ENCODE measurements at regions not wholly inside any gene's neighbourhood (a gene's known extent, or its start where the extent isn't known, plus 50 kb on each side); places are given as distances from the start of the nearest gene placed in this dataset.

DNA sequence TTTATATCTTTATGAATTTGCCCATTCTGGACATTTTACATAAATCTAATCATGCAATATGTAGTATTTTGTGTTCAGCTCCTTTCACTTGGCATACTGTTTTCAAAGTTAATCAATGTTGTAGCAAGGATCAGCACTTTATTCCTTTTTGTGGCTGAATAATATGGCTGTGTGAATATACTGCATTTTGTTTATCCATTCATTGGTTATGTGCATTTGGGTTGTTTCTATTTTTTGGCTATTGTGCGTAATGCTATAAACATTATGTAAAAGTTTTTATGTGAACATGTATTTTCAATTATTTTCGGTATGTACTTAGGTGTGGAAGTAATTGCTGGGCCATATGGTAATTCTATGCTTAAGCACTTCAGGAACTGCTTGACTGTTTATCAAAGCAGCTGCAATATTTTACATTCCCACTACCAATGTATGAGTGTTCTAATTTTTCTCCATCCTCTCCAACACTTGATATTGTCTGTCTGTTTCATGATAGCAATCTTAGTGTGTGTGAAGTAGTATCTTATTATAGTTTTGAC, 101.3 kb upstream of the P2RY1 start:
- no peaks in the 10 kb centered on the region for H3K9me3 Mint-ChIP-seq
- no peak overlapping the region for H3K4me3 Mint-ChIP-seq
- H3K27ac Mint-ChIP-seq: no peak overlapping the region
- no peaks in the 10 kb centered on the region for H3K4me1 Mint-ChIP-seq
- H3K27me3 Mint-ChIP-seq: peaks cover 5% of the 10 kb centered on the region
- H3K36me3 Mint-ChIP-seq: no peaks in the 10 kb centered on the region

DNA sequence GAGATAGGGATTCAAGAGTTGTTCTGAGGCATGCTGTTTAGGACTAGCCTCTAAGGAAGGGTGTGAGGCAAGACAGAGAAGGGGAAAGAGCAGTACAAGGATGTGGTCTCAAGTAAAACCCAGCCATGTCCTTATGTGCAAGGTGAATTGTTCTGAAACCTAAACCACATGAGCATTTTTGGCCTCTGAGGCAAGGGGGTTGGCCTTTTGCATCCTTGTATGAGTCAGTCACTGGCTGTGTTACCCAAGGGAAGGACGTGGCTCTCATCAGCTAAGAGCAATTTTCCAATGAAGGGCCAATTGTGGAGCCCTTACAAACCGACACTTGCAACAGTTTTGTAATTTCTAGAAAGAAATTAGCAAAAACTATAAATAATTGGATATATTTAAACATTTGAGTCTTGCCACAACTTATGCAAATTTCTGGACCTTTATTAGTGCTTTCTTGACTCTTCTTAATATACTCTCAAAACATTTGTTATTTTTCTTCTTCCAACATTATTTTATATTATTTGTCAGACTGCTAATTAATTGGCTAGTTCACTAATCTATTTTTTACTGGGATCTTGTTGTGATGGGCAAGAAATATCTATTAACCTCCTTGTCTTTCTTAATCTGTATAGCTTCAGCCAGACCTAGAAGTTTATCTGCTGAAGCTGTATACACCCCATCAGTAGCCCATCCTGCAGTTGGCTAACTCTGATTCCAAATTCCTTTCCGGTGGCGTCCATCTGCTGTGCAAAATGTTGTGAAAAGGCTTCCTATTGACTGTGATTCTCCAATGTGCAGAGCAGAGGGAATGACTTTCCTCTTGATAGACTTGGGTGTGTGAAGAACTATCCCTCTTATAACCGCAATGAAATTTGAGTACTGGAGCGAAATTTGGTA, 97.7 kb upstream of the P2RY1 start:
- Mint-ChIP-seq H3K27me3 (peaks cover 5% of the 10 kb centered on the region), H3K36me3 (no peaks in the 10 kb centered on the region), H3K27ac (peak overlapping the region; percentile 43), H3K4me1 (no peaks in the 10 kb centered on the region), H3K9me3 (no peaks in the 10 kb centered on the region), H3K4me3 (no peak overlapping the region)

DNA sequence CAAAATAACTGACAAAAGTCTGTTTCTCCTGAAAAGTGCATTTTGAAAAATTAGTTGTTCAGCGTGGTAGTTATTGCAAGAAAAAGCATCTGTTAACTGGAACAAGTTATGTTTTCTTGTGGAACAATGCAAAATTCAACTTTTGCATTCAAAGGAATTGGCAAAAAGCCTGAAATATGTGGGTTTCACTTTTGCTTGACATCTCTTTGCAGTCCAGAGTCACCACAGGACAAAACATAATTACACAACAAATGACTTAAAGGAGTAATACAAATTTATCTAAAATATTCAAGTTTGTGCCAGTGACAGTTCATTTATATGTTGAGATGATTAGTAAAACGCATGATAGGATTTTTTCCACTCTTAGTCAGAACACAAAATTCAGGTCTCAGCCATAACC, 96.3 kb upstream of the P2RY1 start:
- Mint-ChIP-seq H3K4me1 (no peaks in the 10 kb centered on the region), H3K9me3 (no peaks in the 10 kb centered on the region), H3K36me3 (no peaks in the 10 kb centered on the region), H3K27me3 (peaks cover 5% of the 10 kb centered on the region), H3K4me3 (no peak overlapping the region), H3K27ac (no peak overlapping the region)

DNA sequence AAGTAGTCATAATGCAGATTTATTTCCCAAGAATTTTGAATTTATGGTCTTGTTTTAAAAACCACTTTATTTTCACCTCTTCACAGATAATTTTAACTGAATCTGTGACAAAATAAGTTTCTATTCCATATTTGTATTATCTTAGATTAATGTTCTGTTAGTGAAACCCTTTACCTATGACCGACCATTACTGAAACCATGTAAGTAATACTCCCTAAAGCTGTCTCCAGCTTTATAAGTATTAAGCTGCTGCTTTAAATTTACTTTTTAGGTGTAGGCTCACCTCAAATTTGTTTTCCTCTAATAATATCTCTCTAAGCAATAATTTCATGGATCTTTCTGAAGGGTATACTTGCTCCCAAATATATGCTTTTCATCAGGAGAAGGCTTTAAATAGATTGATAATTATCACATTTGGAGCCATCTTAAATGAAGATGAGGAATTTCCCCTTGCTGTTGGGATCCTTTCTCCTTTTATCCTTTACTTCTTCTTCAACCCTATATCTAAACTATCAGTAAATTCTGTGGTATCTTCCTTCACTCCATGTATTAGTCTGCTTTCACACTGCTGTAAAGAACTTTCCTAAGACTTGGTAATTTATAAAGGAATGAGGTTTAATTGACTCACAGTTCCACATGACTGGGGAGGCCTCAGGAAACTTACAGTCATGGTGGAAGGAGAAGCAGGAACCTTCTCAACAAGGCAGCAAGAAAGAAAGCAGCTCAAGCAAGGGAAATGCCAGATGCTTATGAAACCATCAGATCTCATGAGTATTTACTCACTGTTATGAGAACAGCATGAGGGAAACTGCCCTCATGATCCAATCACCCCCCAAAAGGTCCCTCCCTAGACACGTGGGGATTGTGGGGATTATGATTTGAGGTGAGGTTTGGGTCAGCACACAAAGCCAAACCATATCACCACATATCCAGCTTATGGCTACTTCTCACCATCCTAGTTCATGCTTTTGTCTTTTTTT, 92.3 kb upstream of the P2RY1 start:
- H3K27me3 Mint-ChIP-seq: peaks cover 2% of the 10 kb centered on the region
- H3K36me3 Mint-ChIP-seq: no peaks in the 10 kb centered on the region
- H3K4me1 Mint-ChIP-seq: no peaks in the 10 kb centered on the region
- peaks cover 4% of the 10 kb centered on the region for H3K9me3 Mint-ChIP-seq
- H3K4me3 Mint-ChIP-seq: no peak overlapping the region
- no peak overlapping the region for H3K27ac Mint-ChIP-seq

DNA sequence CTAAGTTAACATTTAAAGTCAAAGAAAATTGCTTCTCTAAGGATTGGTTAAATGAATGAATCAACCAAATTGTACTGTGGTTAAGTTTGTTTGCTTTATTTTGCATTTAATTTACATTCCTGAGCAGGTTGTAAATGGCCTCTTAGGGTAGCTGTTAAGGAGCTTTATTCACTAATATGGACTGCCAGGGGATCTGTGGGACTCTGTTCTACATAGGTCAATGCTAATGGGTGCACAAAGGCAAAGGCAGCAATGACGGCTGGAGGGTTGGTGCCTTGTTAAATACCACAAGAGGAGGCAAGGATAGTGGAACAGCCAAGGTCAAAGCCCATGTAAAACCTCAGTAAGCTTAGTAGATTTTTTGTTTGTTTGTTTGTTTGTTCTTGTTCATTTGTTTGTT, 89.3 kb upstream of the P2RY1 start:
- Mint-ChIP-seq H3K27ac (no peak overlapping the region), H3K4me1 (no peaks in the 10 kb centered on the region), H3K27me3 (peaks cover 2% of the 10 kb centered on the region), H3K4me3 (no peak overlapping the region), H3K9me3 (peaks cover 14% of the 10 kb centered on the region), H3K36me3 (no peaks in the 10 kb centered on the region)

DNA sequence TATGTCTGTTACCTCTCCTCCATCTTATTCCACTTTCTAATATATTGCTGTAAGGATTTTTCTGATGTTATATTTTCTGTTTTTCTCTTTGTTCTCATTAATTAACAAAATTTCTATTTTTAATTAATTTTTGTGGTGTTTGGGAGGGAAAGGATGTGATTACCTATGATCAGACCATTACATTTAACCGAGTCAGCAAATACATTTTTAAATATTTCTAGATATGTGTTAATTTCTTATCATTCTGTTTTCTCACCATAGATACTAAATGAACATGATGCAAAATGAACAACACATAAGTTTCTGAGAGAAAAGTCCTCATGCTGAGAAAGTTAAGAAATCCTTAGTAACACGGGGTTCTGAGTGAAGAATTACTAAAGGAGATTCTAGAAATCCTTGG, 80.6 kb upstream of the P2RY1 start:
- H3K36me3 Mint-ChIP-seq: no peaks in the 10 kb centered on the region
- H3K4me1 Mint-ChIP-seq: no peaks in the 10 kb centered on the region
- no peak overlapping the region for H3K27ac Mint-ChIP-seq
- no peak overlapping the region for H3K4me3 Mint-ChIP-seq
- H3K9me3 Mint-ChIP-seq: no peaks in the 10 kb centered on the region
- H3K27me3 Mint-ChIP-seq: peaks cover 3% of the 10 kb centered on the region

DNA sequence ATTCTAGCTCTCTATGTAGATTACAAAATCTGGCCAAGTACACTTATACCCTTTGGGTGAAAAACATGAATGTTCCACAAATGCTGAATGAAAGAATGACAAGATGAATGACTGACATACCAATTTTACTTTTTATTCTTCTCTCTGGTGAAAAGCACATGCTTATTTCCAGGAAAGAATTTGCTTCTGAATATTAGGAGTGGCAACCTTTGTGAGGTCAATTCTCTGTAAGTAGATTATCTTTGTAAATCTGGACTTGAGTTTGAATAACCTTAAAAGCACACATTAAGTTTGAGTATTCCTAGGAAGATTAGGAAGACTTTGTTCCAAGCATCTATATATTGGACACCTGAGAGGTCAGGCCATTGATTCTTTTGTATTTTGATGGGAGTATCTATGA, 78.1 kb upstream of the P2RY1 start:
- Mint-ChIP-seq H3K36me3 (no peaks in the 10 kb centered on the region), H3K4me3 (no peak overlapping the region), H3K9me3 (no peaks in the 10 kb centered on the region), H3K27ac (no peak overlapping the region), H3K27me3 (no peaks in the 10 kb centered on the region), H3K4me1 (no peaks in the 10 kb centered on the region)

DNA sequence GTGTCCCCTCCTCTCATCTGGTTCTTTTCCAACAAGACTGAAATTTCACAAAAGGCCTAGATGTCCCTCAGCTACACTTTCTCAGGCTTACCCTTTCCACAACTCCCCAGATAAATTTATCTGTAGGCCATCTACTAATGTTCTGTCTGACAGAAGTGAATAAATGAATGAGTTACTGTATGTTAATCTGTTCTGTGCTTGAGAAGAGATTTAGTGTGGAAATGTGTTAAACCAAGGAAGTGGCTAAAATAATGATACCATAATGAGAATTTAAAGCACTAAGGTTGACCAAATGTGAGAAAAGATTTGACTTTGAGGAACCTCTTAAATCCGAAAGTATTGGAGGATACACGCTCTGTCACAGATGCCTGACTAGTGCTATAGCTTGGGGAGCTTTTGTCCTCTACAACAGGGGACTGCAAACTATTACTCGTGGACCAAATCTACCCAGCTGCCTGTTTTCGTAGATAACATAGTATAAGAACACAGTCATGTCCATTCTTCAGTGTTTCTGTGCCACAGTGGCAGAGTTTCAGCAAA, 74.8 kb upstream of the P2RY1 start:
- Mint-ChIP-seq H3K27ac (no peak overlapping the region), H3K27me3 (no peaks in the 10 kb centered on the region), H3K4me3 (no peak overlapping the region), H3K4me1 (no peaks in the 10 kb centered on the region), H3K36me3 (no peaks in the 10 kb centered on the region), H3K9me3 (peaks cover 6% of the 10 kb centered on the region)

DNA sequence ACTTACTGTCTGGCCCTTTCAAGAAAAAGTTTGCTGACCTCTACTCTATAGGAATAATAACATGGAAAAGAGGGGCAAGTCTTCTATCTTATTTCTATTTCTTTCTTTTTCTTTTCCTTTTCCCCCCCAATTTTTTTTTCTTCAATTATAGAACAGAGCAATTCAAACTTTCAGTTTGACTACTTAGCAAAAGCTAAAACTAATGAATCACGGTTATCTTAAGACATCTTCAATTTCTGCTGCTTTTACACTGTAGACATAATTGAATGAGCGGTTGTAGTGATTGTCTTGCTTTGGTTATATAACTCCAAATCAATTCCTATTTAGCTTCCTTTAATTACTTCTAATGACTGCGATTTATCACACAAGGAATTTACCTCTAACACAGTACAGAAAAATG, 74.3 kb upstream of the P2RY1 start:
- Mint-ChIP-seq H3K9me3 (peaks cover 10% of the 10 kb centered on the region), H3K27ac (no peak overlapping the region), H3K36me3 (no peaks in the 10 kb centered on the region), H3K4me1 (no peaks in the 10 kb centered on the region), H3K27me3 (no peaks in the 10 kb centered on the region), H3K4me3 (no peak overlapping the region)

DNA sequence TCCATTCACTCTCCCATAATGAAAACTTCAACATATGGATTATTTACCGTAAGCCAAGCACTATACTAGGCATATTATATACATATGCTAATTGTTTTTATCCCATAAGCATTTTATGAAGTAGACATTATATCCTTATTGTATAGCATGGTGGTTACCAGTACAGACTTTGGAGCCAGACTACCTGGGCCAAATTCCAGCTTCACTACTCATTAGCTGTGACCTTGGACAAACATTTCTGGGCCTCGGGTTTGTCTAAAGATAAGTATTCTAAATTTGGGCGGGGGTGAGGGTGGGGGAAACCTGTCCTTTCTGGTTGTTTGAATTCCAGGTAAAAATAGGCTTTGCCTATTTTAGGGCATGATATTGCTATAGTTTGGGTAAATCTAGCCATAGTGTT, 66.5 kb upstream of the P2RY1 start:
- no peak overlapping the region for H3K4me3 Mint-ChIP-seq
- H3K4me1 Mint-ChIP-seq: no peaks in the 10 kb centered on the region
- no peaks in the 10 kb centered on the region for H3K36me3 Mint-ChIP-seq
- H3K27me3 Mint-ChIP-seq: no peaks in the 10 kb centered on the region
- no peak overlapping the region for H3K27ac Mint-ChIP-seq
- peaks cover 10% of the 10 kb centered on the region for H3K9me3 Mint-ChIP-seq

DNA sequence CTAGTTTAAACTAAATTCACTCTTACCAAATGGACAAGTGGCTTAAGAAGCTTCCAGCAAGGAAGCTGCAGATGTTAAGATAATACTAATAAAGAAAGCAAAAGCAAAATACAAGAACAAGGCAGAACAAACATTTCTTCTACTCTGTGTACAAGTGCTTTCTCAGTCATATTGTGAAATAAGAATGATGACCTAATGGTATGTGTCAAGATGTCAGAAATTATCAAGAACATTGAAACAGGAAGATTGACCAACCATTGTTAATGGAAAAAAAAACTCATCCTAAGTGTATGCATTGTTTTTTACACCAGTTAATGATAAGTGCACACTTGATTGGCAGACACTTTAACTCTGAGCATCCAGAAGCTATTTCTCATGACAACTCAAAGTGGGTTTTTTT, 65.4 kb upstream of the P2RY1 start:
- H3K27ac Mint-ChIP-seq: no peak overlapping the region
- no peaks in the 10 kb centered on the region for H3K27me3 Mint-ChIP-seq
- no peaks in the 10 kb centered on the region for H3K36me3 Mint-ChIP-seq
- H3K4me3 Mint-ChIP-seq: no peak overlapping the region
- H3K9me3 Mint-ChIP-seq: peaks cover 6% of the 10 kb centered on the region
- no peaks in the 10 kb centered on the region for H3K4me1 Mint-ChIP-seq

DNA sequence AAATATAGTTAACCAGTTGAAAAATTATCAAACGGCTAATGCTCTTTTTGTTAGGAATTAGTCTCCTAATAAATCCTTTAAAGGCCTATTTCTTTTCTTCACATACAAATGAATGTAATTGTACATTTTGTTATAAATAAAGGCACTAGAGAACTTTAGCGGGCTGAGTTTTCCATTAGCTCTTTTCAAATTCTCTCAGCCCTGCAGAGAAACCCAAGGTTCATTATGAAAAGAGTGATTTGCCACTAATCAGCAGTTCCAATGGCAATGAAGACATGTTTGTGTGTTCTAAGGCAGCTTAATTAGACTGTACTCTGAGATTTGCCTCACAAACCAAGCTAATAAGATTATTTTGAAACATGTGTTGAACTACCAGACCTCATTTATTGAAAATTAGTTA, 64.6 kb upstream of the P2RY1 start:
- Mint-ChIP-seq H3K36me3 (no peaks in the 10 kb centered on the region), H3K27ac (no peak overlapping the region), H3K4me3 (no peak overlapping the region), H3K4me1 (no peaks in the 10 kb centered on the region), H3K27me3 (no peaks in the 10 kb centered on the region), H3K9me3 (peaks cover 2% of the 10 kb centered on the region)

DNA sequence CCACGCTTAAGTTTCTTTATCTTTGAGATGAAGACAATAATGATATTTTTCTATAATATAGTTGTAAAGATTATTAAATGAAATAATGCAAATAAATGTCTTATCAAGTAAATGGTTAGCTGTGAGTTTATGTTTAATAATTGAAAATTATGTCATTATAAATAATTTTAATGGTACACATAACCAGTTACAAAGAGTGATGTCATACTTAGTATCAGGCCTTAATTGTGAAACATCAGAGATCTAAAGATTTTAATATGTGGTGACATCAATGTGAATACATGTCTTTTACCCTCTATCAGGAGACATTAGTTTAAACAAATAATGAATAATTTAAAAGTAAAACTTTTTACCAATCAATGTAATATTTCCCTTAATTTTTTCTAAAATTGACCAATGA, 63.8 kb upstream of the P2RY1 start:
- Mint-ChIP-seq H3K9me3 (no peaks in the 10 kb centered on the region), H3K4me3 (no peak overlapping the region), H3K27me3 (no peaks in the 10 kb centered on the region), H3K27ac (no peak overlapping the region), H3K4me1 (no peaks in the 10 kb centered on the region), H3K36me3 (no peaks in the 10 kb centered on the region)

DNA sequence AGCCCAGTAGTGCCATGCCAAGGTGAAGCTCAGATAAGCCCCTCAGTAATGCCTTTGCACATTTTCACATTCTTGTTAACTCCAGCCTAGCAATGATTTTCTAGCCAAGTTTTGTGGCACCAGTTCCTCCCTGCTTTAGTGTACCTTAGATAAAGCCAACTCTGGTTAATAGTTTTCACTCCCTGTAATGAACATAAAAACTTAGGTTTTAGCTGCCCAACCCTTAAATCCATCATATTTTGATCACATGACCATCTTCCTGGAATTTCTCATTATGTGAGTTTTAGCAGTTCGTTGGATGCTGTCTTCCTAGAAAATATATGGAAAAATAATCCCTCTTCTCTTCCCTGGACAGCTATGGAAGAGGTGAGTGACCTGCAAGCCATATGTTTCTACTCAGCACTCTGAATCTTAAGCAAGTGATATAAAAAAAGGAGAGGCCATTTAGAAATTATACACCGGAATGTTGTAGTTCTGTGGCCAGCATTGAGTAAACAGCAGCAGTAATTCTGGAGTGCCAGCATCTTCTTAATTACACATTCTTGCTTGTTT, 62.2 kb upstream of the P2RY1 start:
- H3K4me1 Mint-ChIP-seq: no peaks in the 10 kb centered on the region
- H3K27me3 Mint-ChIP-seq: no peaks in the 10 kb centered on the region
- no peak overlapping the region for H3K4me3 Mint-ChIP-seq
- no peaks in the 10 kb centered on the region for H3K36me3 Mint-ChIP-seq
- H3K9me3 Mint-ChIP-seq: no peaks in the 10 kb centered on the region
- no peak overlapping the region for H3K27ac Mint-ChIP-seq

DNA sequence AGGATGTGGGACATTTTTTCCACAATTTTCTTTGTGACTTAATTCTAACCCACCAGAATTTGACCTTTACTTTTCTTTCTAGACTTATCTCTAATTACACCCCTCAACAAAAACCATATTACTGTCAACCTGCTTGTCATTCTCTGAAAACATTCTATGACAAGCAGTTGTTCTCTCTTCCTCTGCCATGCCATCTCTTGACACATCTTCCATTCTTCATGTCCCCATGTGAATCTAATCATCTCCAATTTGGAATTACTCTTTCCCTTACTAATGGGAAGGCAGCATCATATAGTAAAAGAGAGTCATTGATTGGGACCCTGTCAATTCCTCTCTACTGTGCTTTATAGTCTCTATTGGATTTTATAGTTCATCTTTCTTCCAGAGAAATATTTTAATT, 61.3 kb upstream of the P2RY1 start:
- no peaks in the 10 kb centered on the region for H3K9me3 Mint-ChIP-seq
- H3K36me3 Mint-ChIP-seq: no peaks in the 10 kb centered on the region
- no peak overlapping the region for H3K27ac Mint-ChIP-seq
- no peaks in the 10 kb centered on the region for H3K27me3 Mint-ChIP-seq
- H3K4me1 Mint-ChIP-seq: no peaks in the 10 kb centered on the region
- H3K4me3 Mint-ChIP-seq: no peak overlapping the region

All from activated naive CD4-positive, alpha-beta T cell treated with anti-CD3 and anti-CD28 coated beads, Interleukin-2, amount 50 U/mL, for 24 hours (primary cell).